ENCODE measurements at regions not wholly inside any gene's neighbourhood (a gene's known extent, or its start where the extent isn't known, plus 50 kb on each side); places are given as distances from the start of the nearest gene placed in this dataset.

- no peak for TF ChIP-seq EZH2 (IDR thresholded peaks at IDR 0.05; ENCODE audit: insufficient read depth, poor library complexity, severe bottlenecking)
- no peak for TF ChIP-seq EZH2phosphoT487 (IDR thresholded peaks at IDR 0.05; ENCODE audit: insufficient read depth, low read depth)
These were observed 192.3 kb downstream of the HS3ST3A1 start for GRCh38 chr17:13409455-13409854.

Data from GM23248 (cell line).